Transverse colon (tissue), 4 donors: ENCODE measurements at regions not wholly inside any gene's neighbourhood (a gene's known extent, or its start where the extent isn't known, plus 50 kb on each side); places are given as distances from the start of the nearest gene placed in this dataset.

Experiments used
- DNase-seq: peaks from one replicate; pipeline ENCODE4 v3.0.0-alpha.2; 2019
- H3K27ac ChIP-seq, 4 donors: fragments of 200-600 bp; sonication (generic); 2 replicates each; pipeline ENCODE4 v1.5.1; 2016 to 2018; ENCODE audit warnings: inconsistent platforms in 4 of 4
- H3K27me3 ChIP-seq: fragments of 200-600 bp; sonication (generic); 2 replicates; pipeline ENCODE4 v1.5.1; 2017; ENCODE audit warnings: inconsistent platforms
- H3K36me3 ChIP-seq, 4 donors: fragments of 200-600 bp; sonication (generic); 2 replicates each; pipeline ENCODE4 v1.5.1; 2017 to 2019; ENCODE audit warnings: inconsistent platforms in 4 of 4
- H3K4me1 ChIP-seq, 4 donors: fragments of 200-600 bp; sonication (generic); 2 replicates each; pipeline ENCODE4 v1.5.1; 2017 to 2020; ENCODE audit warnings: inconsistent platforms in 4 of 4
- H3K4me3 ChIP-seq, 4 donors: fragments of 200-600 bp; sonication (generic); 1 replicate in 1 of 4; 2 replicates in 3 of 4; pipeline versions ENCODE4 v1.5.1 to v1.6.1; 2017 to 2019; ENCODE audit warnings: inconsistent platforms in 4 of 4
- H3K9me3 ChIP-seq, 2 donors: fragments of 200-600 bp; sonication (generic); 2 replicates each; pipeline ENCODE4 v1.5.1; 2017 to 2019; ENCODE audit warnings: inconsistent platforms in 2 of 2
- CTCF ChIP-seq, 5 experiments: fragments of 200-600 bp in 3 of 5; fragments of 450-650 bp in 2 of 5; sonication (generic) in 3 of 5; IDR thresholded peaks; 1 replicate in 2 of 5; 2 replicates in 3 of 5; pipeline ENCODE4 v1.5.1; 2016 to 2017; ENCODE audit warnings: antibody characterized with exemption in 5 of 5, inconsistent platforms in 3 of 5, mild to moderate bottlenecking in 2 of 5, moderate library complexity in 1 of 5
- EP300 ChIP-seq: sonication (generic); formaldehyde crosslinking; IDR thresholded peaks from one replicate; pipeline ENCODE4 v1.6.1; 2017; ENCODE audit warnings: antibody characterized with exemption, low read depth
- POLR2A ChIP-seq: fragments of 450-650 bp; IDR thresholded peaks from one replicate; pipeline ENCODE4 v1.6.1; 2016; ENCODE audit warnings: antibody characterized with exemption, mild to moderate bottlenecking, moderate library complexity
- POLR2AphosphoS5 ChIP-seq, 3 donors: sonication (generic); formaldehyde crosslinking; IDR thresholded peaks; one replicate each; pipeline ENCODE4 v1.6.1; 2016; ENCODE audit warnings: antibody characterized with exemption in 3 of 3
- WGBS, 2 donors: methylation state at CpG; one replicate each; pipeline ENCODE4 v1.1.5; 2018; ENCODE audit warnings: low coverage in 1 of 2; 5-methylcytosine and 5-hydroxymethylcytosine counted together
- in situ Hi-C, 4 donors: fragments of 200-750 bp; cut with MboI; loops; one replicate each; pipeline versions ENCODE4 v1.15.0 to v1.15.1; 2017; ENCODE audit warnings: low sequenced_read_pairs in 3 of 4, low pct_ligation_motif_present in 1 of 4, low pct_unique_long_range_greater_than_20kb in 1 of 4
- intact Hi-C: fragments of 100-400 bp; cut with DNase I; formaldehyde crosslinking; loops from one replicate; pipeline ENCODE4 v1.15.1; 2023; ENCODE audit warnings: low total_unique reads

- Histone ChIP-seq H3K4me3 (no peak overlapping the region), H3K27me3 (peaks cover 17% of the 10 kb centered on the region), H3K4me1 (peaks cover 0 to 15% (median 0%) of the 10 kb centered on the region in 4 donors), H3K9me3 (no peaks in the 10 kb centered on the region), H3K27ac (no peak overlapping the region), H3K36me3 (no peaks in the 10 kb centered on the region)
- in situ Hi-C loops: no loop called here
- no CpG with 5 or more reads among the region's 14 CpGs for WGBS, 2 donors
- TF ChIP-seq POLR2A: no peak
- no peak for TF ChIP-seq EP300
- no peak for TF ChIP-seq POLR2AphosphoS5 (IDR thresholded peaks at IDR 0.05)
- no peak for TF ChIP-seq CTCF (IDR thresholded peaks at IDR 0.05)
- DNase-seq: no peak
- intact Hi-C loops: loop anchor here (10.0 kb wide), 1 partner anchor 536 kb away; no protein-coding TSS in a partner anchor
These were observed 77.1 kb upstream of the TTC34 start for GRCh38 chr1:2878591-2878990.

GRCh38 chr1:2879026-2879425 lies 77.5 kb upstream of the TTC34 start:
- no peaks in the 10 kb centered on the region for H3K9me3 ChIP-seq
- 83% methylated on average over 4 of the region's 14 CpGs; no CpG with 5 or more reads in 1 of the 2 donors for WGBS, 2 donors
- TF ChIP-seq POLR2AphosphoS5 (IDR thresholded peaks at IDR 0.05) (no peak), EP300 (no peak), CTCF (IDR thresholded peaks at IDR 0.05) (no peak), POLR2A (no peak)
- DNase-seq: no peak
- H3K4me1 ChIP-seq: peaks cover 0 to 15% (median 0%) of the 10 kb centered on the region in 4 donors
- intact Hi-C loops (loop anchor here (10.0 kb wide), 1 partner anchor 536 kb away; no protein-coding TSS in a partner anchor), in situ Hi-C loops (no loop called here)
- no peak overlapping the region for H3K27ac ChIP-seq
- H3K27me3 ChIP-seq: peaks cover 17% of the 10 kb centered on the region
- no peaks in the 10 kb centered on the region for H3K36me3 ChIP-seq
- no peak overlapping the region for H3K4me3 ChIP-seq

- in situ Hi-C loops: no loop called here
- Histone ChIP-seq H3K36me3 (no peaks in the 10 kb centered on the region), H3K27me3 (peaks cover 17% of the 10 kb centered on the region), H3K27ac (no peak overlapping the region), H3K4me3 (no peak overlapping the region), H3K4me1 (peaks cover 0 to 13% (median 0%) of the 10 kb centered on the region in 4 donors), H3K9me3 (no peaks in the 10 kb centered on the region)
- WGBS, 2 donors: 79% methylated on average over 11 of the region's 18 CpGs; no CpG with 5 or more reads in 1 of the 2 donors
- DNase-seq: no peak
- intact Hi-C loops: loop anchor here (10.0 kb wide), 1 partner anchor 535 kb away; no protein-coding TSS in a partner anchor
- no peak for TF ChIP-seq EP300
- TF ChIP-seq CTCF (IDR thresholded peaks at IDR 0.05): no peak
- no peak for TF ChIP-seq POLR2A
- no peak for TF ChIP-seq POLR2AphosphoS5 (IDR thresholded peaks at IDR 0.05)
These were observed 78.1 kb upstream of the TTC34 start for GRCh38 chr1:2879591-2879990.

- Histone ChIP-seq H3K4me1 (peaks cover 0 to 8% (median 0%) of the 10 kb centered on the region in 4 donors), H3K36me3 (no peaks in the 10 kb centered on the region), H3K27ac (no peak overlapping the region), H3K9me3 (no peaks in the 10 kb centered on the region), H3K27me3 (peaks cover 15% of the 10 kb centered on the region), H3K4me3 (no peak overlapping the region)
- 62% methylated on average over 4 of the region's 12 CpGs; no CpG with 5 or more reads in 1 of the 2 donors for WGBS, 2 donors
- in situ Hi-C loops: no loop called here
- no peak for DNase-seq
- intact Hi-C loops: no loop called here
- no peak for TF ChIP-seq CTCF (IDR thresholded peaks at IDR 0.05)
These were observed 78.6 kb upstream of the TTC34 start for GRCh38 chr1:2880086-2880485.
